GM23338 (cell line): ENCODE measurements at regions not wholly inside any gene's neighbourhood (a gene's known extent, or its start where the extent isn't known, plus 50 kb on each side); places are given as distances from the start of the nearest gene placed in this dataset.

Source experiments
- ATAC-seq: fragments of 200-7000 bp; cut with Tn5 transposase; 3 replicates; pipeline ENCODE4 v1.9.1; 2020
- DNase-seq: peaks from one replicate; pipeline ENCODE4 v3.0.0-alpha.2; 2015; ENCODE audit warnings: low spot score
- H2AFZ ChIP-seq: fragments of 200-600 bp; sonication (generic); 2 replicates; pipeline ENCODE4 v1.8.0; 2016; ENCODE audit warnings: antibody characterized with exemption, mild to moderate bottlenecking, moderate library complexity
- H3F3A ChIP-seq: fragments of 200-600 bp; sonication (generic); replicated peaks from 2 replicates; pipeline ENCODE4 v1.8.0; 2017; ENCODE audit warnings: antibody characterized with exemption, mixed run types, low read depth
- H3K27ac ChIP-seq: fragments of 200-600 bp; sonication (generic); 2 replicates; pipeline ENCODE4 v1.6.1; 2016; ENCODE audit warnings: low read depth
- H3K27me3 ChIP-seq: fragments of 200-600 bp; sonication (generic); 2 replicates; pipeline ENCODE4 v1.8.0; 2016; ENCODE audit warnings: mild to moderate bottlenecking, mixed run types, moderate library complexity; ENCODE audit not compliant: insufficient read depth
- H3K36me3 ChIP-seq: fragments of 200-600 bp; sonication (generic); 2 replicates; pipeline ENCODE4 v1.8.0; 2016; ENCODE audit warnings: mild to moderate bottlenecking; ENCODE audit not compliant: insufficient read depth
- H3K4me1 ChIP-seq: fragments of 200-600 bp; sonication (generic); 2 replicates; pipeline ENCODE4 v1.8.0; 2016; ENCODE audit warnings: mild to moderate bottlenecking, moderate library complexity; ENCODE audit not compliant: insufficient read depth
- H3K4me2 ChIP-seq: fragments of 200-600 bp; sonication (generic); 2 replicates; pipeline ENCODE4 v1.7.1; 2017; ENCODE audit warnings: mixed run types
- H3K4me3 ChIP-seq: fragments of 200-600 bp; sonication (generic); 2 replicates; pipeline ENCODE4 v1.6.1; 2016; ENCODE audit warnings: mixed run types
- H3K79me2 ChIP-seq: fragments of 200-600 bp; sonication (generic); replicated peaks from 2 replicates; pipeline ENCODE4 v1.8.0; 2017; ENCODE audit warnings: mild to moderate bottlenecking; ENCODE audit not compliant: insufficient read depth
- H3K9me2 ChIP-seq: fragments of 200-600 bp; sonication (generic); 2 replicates; pipeline ENCODE4 v1.8.0; 2017; ENCODE audit not compliant: insufficient read depth
- H4K20me1 ChIP-seq: fragments of 200-600 bp; sonication (generic); replicated peaks from 2 replicates; pipeline ENCODE4 v1.8.0; 2017; ENCODE audit warnings: mild to moderate bottlenecking; ENCODE audit not compliant: insufficient read depth
- H3K27ac Mint-ChIP-seq: 2 replicates; pipeline ENCODE4 v1.8.0; 2020; ENCODE audit warnings: inconsistent platforms, mild to moderate bottlenecking, moderate library complexity, mixed read lengths
- H3K27me3 Mint-ChIP-seq: 3 replicates; pipeline ENCODE4 v1.8.0; 2022; ENCODE audit warnings: low read depth, mild to moderate bottlenecking, moderate library complexity, mixed read lengths, inconsistent platforms; ENCODE audit not compliant: insufficient read depth, poor library complexity
- H3K36me3 Mint-ChIP-seq: 3 replicates; pipeline ENCODE4 v1.8.0; 2021; ENCODE audit warnings: low read depth, mild to moderate bottlenecking, inconsistent platforms, moderate library complexity, mixed read lengths
- H3K4me1 Mint-ChIP-seq: 3 replicates; pipeline ENCODE4 v1.8.0; 2020; ENCODE audit warnings: mild to moderate bottlenecking, inconsistent platforms, mixed read lengths
- H3K4me3 Mint-ChIP-seq: 3 replicates; pipeline ENCODE4 v1.8.0; 2021; ENCODE audit warnings: moderate library complexity, mild to moderate bottlenecking, inconsistent platforms, mixed read lengths
- H3K9me3 Mint-ChIP-seq: 3 replicates; pipeline ENCODE4 v1.8.0; 2020; ENCODE audit warnings: moderate library complexity, mild to moderate bottlenecking, inconsistent platforms, mixed read lengths
- EZH2phosphoT487 ChIP-seq: fragments of 200-600 bp; sonication (generic); IDR thresholded peaks from one replicate; pipeline ENCODE4 v1.8.1; 2018; ENCODE audit warnings: antibody characterized with exemption; ENCODE audit not compliant: unreplicated experiment
- JUNB ChIP-seq: IDR thresholded peaks from one replicate; pipeline ENCODE4 v1.6.1; 2016; ENCODE audit warnings: antibody characterized with exemption; ENCODE audit not compliant: unreplicated experiment
- POLR2AphosphoS5 ChIP-seq: IDR thresholded peaks from 2 replicates; pipeline ENCODE4 v1.6.1; 2016; ENCODE audit warnings: antibody characterized with exemption, low read depth
- STAT1 ChIP-seq: IDR thresholded peaks from one replicate; pipeline ENCODE4 v1.6.1; 2016; ENCODE audit warnings: antibody characterized with exemption; ENCODE audit not compliant: unreplicated experiment
- TF ChIP-seq, protein P1 (sequence below): IDR thresholded peaks from one replicate; pipeline ENCODE4 v1.6.1; 2018; ENCODE audit warnings: antibody characterized with exemption; ENCODE audit not compliant: unreplicated experiment
- TF ChIP-seq, protein P2 (sequence below), 2 experiments: fragments of 200-600 bp in 1 of 2; sonication (generic) in 1 of 2; conservative IDR thresholded peaks; 2 replicates each; pipeline versions ENCODE4 v1.5.1 to v1.6.1; 2016 to 2017; ENCODE audit warnings: antibody characterized with exemption in 2 of 2, low read depth in 2 of 2, mild to moderate bottlenecking in 2 of 2, moderate library complexity in 1 of 2
- TF ChIP-seq, protein P3 (sequence below): IDR thresholded peaks from 2 replicates; pipeline ENCODE4 v1.6.1; 2016; ENCODE audit warnings: antibody characterized with exemption
- TF ChIP-seq, protein P4 (sequence below): fragments of 250-450 bp; sonication (Bioruptor Pico); IDR thresholded peaks from 2 replicates; pipeline ENCODE4 v1.5.0; 2020; ENCODE audit warnings: mild to moderate bottlenecking, moderate library complexity

DNA sequence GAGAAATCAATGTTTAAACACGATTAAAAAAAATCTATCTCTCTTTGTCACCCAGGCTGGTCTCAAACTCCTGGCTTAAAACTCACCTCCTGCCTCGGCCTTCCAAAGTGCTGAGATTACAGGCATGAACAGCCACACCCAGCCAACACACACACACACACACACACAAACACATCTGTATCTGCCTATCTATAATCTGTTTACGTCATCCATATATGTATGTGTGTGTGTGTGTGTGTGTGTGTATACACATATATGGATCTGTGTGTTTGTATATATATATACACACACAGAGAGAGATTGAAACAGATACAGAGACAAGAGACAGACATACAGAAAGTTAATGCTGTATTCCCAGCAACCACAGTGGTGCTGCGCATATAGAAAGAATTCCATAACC, 497.1 kb downstream of the DSC3 start:
- no peak overlapping the region; the same call in 1 of the 2 replicates for H3K27ac Mint-ChIP-seq
- Histone ChIP-seq H3K4me2 (no peak overlapping the region), H3K36me3 (no peaks in the 10 kb centered on the region), H3K4me3 (no peak overlapping the region), H3K27me3 (no peaks in the 10 kb centered on the region), H3K4me1 (no peaks in the 10 kb centered on the region), H3K9me2 (no peaks in the 10 kb centered on the region; the same call in 1 of the 2 replicates), H2AFZ (no peak overlapping the region), H3F3A (no peaks in the 10 kb centered on the region), H3K27ac (no peak overlapping the region), H4K20me1 (no peaks in the 10 kb centered on the region), H3K79me2 (no peaks in the 10 kb centered on the region)
- DNase-seq (no peak), ATAC-seq (no peak)
- H3K36me3 Mint-ChIP-seq: no peaks in the 10 kb centered on the region
- H3K27me3 Mint-ChIP-seq: no peaks in the 10 kb centered on the region
- TF ChIP-seq, protein P1, sequence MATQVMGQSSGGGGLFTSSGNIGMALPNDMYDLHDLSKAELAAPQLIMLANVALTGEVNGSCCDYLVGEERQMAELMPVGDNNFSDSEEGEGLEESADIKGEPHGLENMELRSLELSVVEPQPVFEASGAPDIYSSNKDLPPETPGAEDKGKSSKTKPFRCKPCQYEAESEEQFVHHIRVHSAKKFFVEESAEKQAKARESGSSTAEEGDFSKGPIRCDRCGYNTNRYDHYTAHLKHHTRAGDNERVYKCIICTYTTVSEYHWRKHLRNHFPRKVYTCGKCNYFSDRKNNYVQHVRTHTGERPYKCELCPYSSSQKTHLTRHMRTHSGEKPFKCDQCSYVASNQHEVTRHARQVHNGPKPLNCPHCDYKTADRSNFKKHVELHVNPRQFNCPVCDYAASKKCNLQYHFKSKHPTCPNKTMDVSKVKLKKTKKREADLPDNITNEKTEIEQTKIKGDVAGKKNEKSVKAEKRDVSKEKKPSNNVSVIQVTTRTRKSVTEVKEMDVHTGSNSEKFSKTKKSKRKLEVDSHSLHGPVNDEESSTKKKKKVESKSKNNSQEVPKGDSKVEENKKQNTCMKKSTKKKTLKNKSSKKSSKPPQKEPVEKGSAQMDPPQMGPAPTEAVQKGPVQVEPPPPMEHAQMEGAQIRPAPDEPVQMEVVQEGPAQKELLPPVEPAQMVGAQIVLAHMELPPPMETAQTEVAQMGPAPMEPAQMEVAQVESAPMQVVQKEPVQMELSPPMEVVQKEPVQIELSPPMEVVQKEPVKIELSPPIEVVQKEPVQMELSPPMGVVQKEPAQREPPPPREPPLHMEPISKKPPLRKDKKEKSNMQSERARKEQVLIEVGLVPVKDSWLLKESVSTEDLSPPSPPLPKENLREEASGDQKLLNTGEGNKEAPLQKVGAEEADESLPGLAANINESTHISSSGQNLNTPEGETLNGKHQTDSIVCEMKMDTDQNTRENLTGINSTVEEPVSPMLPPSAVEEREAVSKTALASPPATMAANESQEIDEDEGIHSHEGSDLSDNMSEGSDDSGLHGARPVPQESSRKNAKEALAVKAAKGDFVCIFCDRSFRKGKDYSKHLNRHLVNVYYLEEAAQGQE: no peak
- TF ChIP-seq, protein P2, sequence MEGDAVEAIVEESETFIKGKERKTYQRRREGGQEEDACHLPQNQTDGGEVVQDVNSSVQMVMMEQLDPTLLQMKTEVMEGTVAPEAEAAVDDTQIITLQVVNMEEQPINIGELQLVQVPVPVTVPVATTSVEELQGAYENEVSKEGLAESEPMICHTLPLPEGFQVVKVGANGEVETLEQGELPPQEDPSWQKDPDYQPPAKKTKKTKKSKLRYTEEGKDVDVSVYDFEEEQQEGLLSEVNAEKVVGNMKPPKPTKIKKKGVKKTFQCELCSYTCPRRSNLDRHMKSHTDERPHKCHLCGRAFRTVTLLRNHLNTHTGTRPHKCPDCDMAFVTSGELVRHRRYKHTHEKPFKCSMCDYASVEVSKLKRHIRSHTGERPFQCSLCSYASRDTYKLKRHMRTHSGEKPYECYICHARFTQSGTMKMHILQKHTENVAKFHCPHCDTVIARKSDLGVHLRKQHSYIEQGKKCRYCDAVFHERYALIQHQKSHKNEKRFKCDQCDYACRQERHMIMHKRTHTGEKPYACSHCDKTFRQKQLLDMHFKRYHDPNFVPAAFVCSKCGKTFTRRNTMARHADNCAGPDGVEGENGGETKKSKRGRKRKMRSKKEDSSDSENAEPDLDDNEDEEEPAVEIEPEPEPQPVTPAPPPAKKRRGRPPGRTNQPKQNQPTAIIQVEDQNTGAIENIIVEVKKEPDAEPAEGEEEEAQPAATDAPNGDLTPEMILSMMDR (conservative IDR thresholded peaks at IDR 0.05; ENCODE audit: low read depth in 2 of 2): no peak
- TF ChIP-seq POLR2AphosphoS5 (no peak), JUNB (no peak), EZH2phosphoT487 (no peak), STAT1 (no peak)
- TF ChIP-seq, protein P3, sequence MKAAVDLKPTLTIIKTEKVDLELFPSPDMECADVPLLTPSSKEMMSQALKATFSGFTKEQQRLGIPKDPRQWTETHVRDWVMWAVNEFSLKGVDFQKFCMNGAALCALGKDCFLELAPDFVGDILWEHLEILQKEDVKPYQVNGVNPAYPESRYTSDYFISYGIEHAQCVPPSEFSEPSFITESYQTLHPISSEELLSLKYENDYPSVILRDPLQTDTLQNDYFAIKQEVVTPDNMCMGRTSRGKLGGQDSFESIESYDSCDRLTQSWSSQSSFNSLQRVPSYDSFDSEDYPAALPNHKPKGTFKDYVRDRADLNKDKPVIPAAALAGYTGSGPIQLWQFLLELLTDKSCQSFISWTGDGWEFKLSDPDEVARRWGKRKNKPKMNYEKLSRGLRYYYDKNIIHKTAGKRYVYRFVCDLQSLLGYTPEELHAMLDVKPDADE: no peak
- TF ChIP-seq, protein P4, sequence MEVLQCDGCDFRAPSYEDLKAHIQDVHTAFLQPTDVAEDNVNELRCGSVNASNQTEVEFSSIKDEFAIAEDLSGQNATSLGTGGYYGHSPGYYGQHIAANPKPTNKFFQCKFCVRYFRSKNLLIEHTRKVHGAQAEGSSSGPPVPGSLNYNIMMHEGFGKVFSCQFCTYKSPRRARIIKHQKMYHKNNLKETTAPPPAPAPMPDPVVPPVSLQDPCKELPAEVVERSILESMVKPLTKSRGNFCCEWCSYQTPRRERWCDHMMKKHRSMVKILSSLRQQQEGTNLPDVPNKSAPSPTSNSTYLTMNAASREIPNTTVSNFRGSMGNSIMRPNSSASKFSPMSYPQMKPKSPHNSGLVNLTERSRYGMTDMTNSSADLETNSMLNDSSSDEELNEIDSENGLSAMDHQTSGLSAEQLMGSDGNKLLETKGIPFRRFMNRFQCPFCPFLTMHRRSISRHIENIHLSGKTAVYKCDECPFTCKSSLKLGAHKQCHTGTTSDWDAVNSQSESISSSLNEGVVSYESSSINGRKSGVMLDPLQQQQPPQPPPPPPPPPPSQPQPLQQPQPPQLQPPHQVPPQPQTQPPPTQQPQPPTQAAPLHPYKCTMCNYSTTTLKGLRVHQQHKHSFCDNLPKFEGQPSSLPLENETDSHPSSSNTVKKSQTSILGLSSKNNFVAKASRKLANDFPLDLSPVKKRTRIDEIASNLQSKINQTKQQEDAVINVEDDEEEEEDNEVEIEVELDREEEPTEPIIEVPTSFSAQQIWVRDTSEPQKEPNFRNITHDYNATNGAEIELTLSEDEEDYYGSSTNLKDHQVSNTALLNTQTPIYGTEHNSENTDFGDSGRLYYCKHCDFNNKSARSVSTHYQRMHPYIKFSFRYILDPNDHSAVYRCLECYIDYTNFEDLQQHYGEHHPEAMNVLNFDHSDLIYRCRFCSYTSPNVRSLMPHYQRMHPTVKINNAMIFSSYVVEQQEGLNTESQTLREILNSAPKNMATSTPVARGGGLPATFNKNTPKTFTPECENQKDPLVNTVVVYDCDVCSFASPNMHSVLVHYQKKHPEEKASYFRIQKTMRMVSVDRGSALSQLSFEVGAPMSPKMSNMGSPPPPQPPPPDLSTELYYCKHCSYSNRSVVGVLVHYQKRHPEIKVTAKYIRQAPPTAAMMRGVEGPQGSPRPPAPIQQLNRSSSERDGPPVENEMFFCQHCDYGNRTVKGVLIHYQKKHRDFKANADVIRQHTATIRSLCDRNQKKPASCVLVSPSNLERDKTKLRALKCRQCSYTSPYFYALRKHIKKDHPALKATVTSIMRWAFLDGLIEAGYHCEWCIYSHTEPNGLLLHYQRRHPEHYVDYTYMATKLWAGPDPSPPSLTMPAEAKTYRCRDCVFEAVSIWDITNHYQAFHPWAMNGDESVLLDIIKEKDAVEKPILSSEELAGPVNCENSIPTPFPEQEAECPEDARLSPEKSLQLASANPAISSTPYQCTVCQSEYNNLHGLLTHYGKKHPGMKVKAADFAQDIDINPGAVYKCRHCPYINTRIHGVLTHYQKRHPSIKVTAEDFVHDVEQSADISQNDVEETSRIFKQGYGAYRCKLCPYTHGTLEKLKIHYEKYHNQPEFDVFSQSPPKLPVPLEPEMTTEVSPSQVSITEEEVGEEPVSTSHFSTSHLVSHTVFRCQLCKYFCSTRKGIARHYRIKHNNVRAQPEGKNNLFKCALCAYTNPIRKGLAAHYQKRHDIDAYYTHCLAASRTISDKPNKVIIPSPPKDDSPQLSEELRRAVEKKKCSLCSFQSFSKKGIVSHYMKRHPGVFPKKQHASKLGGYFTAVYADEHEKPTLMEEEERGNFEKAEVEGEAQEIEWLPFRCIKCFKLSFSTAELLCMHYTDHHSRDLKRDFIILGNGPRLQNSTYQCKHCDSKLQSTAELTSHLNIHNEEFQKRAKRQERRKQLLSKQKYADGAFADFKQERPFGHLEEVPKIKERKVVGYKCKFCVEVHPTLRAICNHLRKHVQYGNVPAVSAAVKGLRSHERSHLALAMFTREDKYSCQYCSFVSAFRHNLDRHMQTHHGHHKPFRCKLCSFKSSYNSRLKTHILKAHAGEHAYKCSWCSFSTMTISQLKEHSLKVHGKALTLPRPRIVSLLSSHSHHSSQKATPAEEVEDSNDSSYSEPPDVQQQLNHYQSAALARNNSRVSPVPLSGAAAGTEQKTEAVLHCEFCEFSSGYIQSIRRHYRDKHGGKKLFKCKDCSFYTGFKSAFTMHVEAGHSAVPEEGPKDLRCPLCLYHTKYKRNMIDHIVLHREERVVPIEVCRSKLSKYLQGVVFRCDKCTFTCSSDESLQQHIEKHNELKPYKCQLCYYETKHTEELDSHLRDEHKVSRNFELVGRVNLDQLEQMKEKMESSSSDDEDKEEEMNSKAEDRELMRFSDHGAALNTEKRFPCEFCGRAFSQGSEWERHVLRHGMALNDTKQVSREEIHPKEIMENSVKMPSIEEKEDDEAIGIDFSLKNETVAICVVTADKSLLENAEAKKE (CRISPR knock-in tag): no peak
- 0 out of 3 replicates have a peak, but pooled peaks cover 3% of the 10 kb centered on the region for H3K4me1 Mint-ChIP-seq
- H3K9me3 Mint-ChIP-seq: no peaks in the 10 kb centered on the region
- H3K4me3 Mint-ChIP-seq: no peak overlapping the region
